ENCODE measurements at regions not wholly inside any gene's neighbourhood (a gene's known extent, or its start where the extent isn't known, plus 50 kb on each side); places are given as distances from the start of the nearest gene placed in this dataset.

GRCh38 chr2:204425821-204426220 is 119.5 kb upstream of the PARD3B start:
- no peak overlapping the region for H3K27ac ChIP-seq
- H3K36me3 ChIP-seq = no peaks in the 10 kb centered on the region
- ATAC-seq = no peak
- no peaks in the 10 kb centered on the region for H3K4me1 ChIP-seq
- H3K4me3 ChIP-seq = no peak overlapping the region
- no peaks in the 10 kb centered on the region for H3K27me3 ChIP-seq
- no peak for DNase-seq
- TF ChIP-seq CTCF (IDR thresholded peaks at IDR 0.05 in 4 of 5, conservative IDR thresholded peaks at IDR 0.05 in 1 of 5) (no peak), POLR2A (IDR thresholded peaks at IDR 0.05) (no peak)
- H3K9me3 ChIP-seq = no peaks in the 10 kb centered on the region
- in situ Hi-C loops (cut with MboI; ENCODE audit: low sequenced_read_pairs in 4 of 4) = no loop called here
- intact Hi-C loops (cut with DNase I; ENCODE audit: low total_unique reads) = no loop called here

GRCh38 chr2:204428675-204429074 is 116.6 kb upstream of the PARD3B start:
- Histone ChIP-seq H3K36me3 (no peaks in the 10 kb centered on the region), H3K9me3 (no peaks in the 10 kb centered on the region), H3K27ac (no peak overlapping the region), H3K27me3 (no peaks in the 10 kb centered on the region), H3K4me1 (no peaks in the 10 kb centered on the region), H3K4me3 (no peak overlapping the region)
- ATAC-seq (no peak), DNase-seq (no peak)
- intact Hi-C loops (cut with DNase I; ENCODE audit: low total_unique reads) (no loop called here), in situ Hi-C loops (cut with MboI; ENCODE audit: low sequenced_read_pairs in 4 of 4) (no loop called here)
- no peak for TF ChIP-seq POLR2A (IDR thresholded peaks at IDR 0.05)
- TF ChIP-seq CTCF (IDR thresholded peaks at IDR 0.05 in 4 of 5, conservative IDR thresholded peaks at IDR 0.05 in 1 of 5) = no peak

- in situ Hi-C loops (cut with MboI; ENCODE audit: low sequenced_read_pairs in 4 of 4) = no loop called here
- H3K27me3 ChIP-seq = no peaks in the 10 kb centered on the region
- DNase-seq (no peak), ATAC-seq (no peak)
- H3K27ac ChIP-seq = no peak overlapping the region
- H3K9me3 ChIP-seq = no peaks in the 10 kb centered on the region
- no peak for TF ChIP-seq CTCF (IDR thresholded peaks at IDR 0.05 in 4 of 5, conservative IDR thresholded peaks at IDR 0.05 in 1 of 5)
- TF ChIP-seq POLR2A (IDR thresholded peaks at IDR 0.05) = no peak
- no peaks in the 10 kb centered on the region for H3K4me1 ChIP-seq
- no peak overlapping the region for H3K4me3 ChIP-seq
- no peaks in the 10 kb centered on the region for H3K36me3 ChIP-seq
- intact Hi-C loops (cut with DNase I; ENCODE audit: low total_unique reads) = no loop called here
Measured at GRCh38 chr2:204431529-204431928, 113.7 kb upstream of the PARD3B start.

- Histone ChIP-seq H3K27ac (no peak overlapping the region), H3K36me3 (no peaks in the 10 kb centered on the region), H3K4me1 (no peaks in the 10 kb centered on the region), H3K4me3 (no peak overlapping the region), H3K27me3 (no peaks in the 10 kb centered on the region), H3K9me3 (no peaks in the 10 kb centered on the region)
- DNase-seq (no peak), ATAC-seq (no peak)
- intact Hi-C loops (cut with DNase I; ENCODE audit: low total_unique reads) = no loop called here
- in situ Hi-C loops (cut with MboI; ENCODE audit: low sequenced_read_pairs in 4 of 4) = no loop called here
- TF ChIP-seq CTCF (IDR thresholded peaks at IDR 0.05 in 4 of 5, conservative IDR thresholded peaks at IDR 0.05 in 1 of 5) (no peak), POLR2A (IDR thresholded peaks at IDR 0.05) (no peak)
Measured at GRCh38 chr2:204432196-204432595, 113.1 kb upstream of the PARD3B start.

GRCh38 chr2:204434660-204435462 is 110.4 kb upstream of the PARD3B start:
- Histone ChIP-seq H3K4me1 (no peaks in the 10 kb centered on the region), H3K27ac (no peak overlapping the region), H3K27me3 (no peaks in the 10 kb centered on the region), H3K4me3 (no peak overlapping the region), H3K36me3 (no peaks in the 10 kb centered on the region), H3K9me3 (no peaks in the 10 kb centered on the region)
- intact Hi-C loops (cut with DNase I; ENCODE audit: low total_unique reads) = no loop called here
- DNase-seq = no peak
- no peak for TF ChIP-seq POLR2A (IDR thresholded peaks at IDR 0.05)
- TF ChIP-seq CTCF (IDR thresholded peaks at IDR 0.05 in 4 of 5, conservative IDR thresholded peaks at IDR 0.05 in 1 of 5) = no peak
- no peak for ATAC-seq
- in situ Hi-C loops (cut with MboI; ENCODE audit: low sequenced_read_pairs in 4 of 4) = no loop called here
